ENCODE measurements at regions not wholly inside any gene's neighbourhood (a gene's known extent, or its start where the extent isn't known, plus 50 kb on each side); places are given as distances from the start of the nearest gene placed in this dataset.

DNA sequence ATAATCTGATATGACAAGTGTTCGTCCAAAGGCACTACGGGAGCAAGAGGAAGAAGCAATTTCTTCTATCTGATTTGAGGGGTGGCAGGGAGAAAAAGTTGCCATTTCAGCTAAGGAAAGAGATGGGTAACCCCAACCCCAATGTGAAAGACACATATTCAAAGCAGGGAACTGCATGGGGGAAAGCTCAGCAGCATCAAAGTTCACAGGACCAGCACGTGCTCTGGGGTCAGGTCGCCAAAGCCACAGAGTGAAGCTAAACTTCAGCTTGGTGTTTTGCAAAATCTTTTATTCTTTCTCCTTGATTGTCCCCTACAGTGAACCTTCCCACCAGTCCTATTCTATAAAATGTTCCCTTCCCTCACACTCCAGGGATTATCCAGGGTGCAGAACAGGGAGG is 112.8 kb upstream of the PPP2R2D start:
- DNase-seq (ENCODE audit: low read depth) = no peak
- H3K4me3 ChIP-seq (ENCODE audit: low read depth, low read length) = no peak overlapping the region
- TF ChIP-seq, protein P1, sequence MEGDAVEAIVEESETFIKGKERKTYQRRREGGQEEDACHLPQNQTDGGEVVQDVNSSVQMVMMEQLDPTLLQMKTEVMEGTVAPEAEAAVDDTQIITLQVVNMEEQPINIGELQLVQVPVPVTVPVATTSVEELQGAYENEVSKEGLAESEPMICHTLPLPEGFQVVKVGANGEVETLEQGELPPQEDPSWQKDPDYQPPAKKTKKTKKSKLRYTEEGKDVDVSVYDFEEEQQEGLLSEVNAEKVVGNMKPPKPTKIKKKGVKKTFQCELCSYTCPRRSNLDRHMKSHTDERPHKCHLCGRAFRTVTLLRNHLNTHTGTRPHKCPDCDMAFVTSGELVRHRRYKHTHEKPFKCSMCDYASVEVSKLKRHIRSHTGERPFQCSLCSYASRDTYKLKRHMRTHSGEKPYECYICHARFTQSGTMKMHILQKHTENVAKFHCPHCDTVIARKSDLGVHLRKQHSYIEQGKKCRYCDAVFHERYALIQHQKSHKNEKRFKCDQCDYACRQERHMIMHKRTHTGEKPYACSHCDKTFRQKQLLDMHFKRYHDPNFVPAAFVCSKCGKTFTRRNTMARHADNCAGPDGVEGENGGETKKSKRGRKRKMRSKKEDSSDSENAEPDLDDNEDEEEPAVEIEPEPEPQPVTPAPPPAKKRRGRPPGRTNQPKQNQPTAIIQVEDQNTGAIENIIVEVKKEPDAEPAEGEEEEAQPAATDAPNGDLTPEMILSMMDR (IDR thresholded peaks at IDR 0.05; ENCODE audit: insufficient read depth, low read depth, low read length) = no peak

DNA sequence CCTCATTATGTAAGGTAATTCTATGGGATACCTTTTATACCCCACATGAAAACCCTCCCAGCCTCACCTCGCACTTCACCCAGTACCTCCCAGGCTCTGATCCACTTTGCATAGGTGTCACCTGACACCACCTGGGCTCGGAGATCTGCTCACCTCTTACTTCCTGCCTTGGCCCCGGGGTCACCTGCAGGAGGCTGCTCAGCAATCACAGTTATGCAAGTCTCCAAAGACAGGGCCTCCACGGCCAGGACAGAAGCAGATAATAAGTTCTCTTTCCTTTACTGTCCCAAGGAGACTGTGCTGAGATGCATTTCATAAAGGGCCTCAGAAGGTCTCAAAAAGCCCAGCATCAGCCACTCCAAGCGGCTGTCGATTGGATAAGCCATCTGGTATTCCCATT is 112.4 kb upstream of the PPP2R2D start:
- no peak overlapping the region for H3K4me3 ChIP-seq (ENCODE audit: low read depth, low read length)
- TF ChIP-seq, protein P1 (IDR thresholded peaks at IDR 0.05; ENCODE audit: insufficient read depth, low read depth, low read length) = no peak
- no peak for DNase-seq (ENCODE audit: low read depth)

DNA sequence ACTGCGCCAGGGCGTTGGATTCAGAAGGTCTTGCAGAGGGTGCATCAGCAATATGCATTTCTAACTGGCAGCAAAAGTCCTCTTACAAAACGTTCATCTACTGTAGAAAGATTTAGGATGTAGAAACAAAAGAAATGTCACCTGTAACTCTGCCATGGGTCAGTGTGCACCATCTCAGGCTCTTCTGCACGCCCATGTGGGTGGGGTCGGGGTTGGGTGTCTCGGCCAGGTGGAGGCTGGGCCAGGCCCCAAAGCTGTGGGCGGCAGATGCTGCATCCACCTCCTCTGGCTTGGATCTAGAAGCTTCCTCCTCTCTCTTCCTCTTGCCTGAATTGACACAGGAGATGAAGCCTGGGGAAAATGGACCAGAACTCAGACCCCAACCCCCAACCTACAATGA is 111.3 kb upstream of the PPP2R2D start:
- no peak overlapping the region for H3K4me3 ChIP-seq (ENCODE audit: low read depth, low read length)
- DNase-seq (ENCODE audit: low read depth) = no peak
- TF ChIP-seq, protein P1 (IDR thresholded peaks at IDR 0.05; ENCODE audit: insufficient read depth, low read depth, low read length) = no peak

DNA sequence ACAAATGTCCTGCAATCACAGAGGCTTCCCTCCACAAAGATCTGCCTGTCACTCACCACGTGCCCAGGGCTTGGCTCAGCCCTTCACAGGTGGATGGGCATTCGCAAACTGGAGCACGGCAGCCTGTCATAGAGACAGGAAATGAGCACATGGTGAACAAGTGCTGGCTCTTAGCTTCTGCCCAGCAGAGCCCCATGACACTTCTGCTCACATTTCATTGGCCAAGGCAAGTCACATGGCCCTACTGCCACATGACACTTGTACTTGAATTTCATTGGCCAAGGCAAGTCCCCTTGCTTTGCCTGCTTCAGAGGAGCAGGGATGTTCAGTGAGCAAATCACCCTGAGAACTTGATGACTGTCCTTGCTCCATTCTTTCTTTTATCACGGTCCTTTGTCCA is 110.8 kb upstream of the PPP2R2D start:
- no peak for DNase-seq (ENCODE audit: low read depth)
- H3K4me3 ChIP-seq (ENCODE audit: low read depth, low read length) = no peak overlapping the region
- TF ChIP-seq, protein P1 (IDR thresholded peaks at IDR 0.05; ENCODE audit: insufficient read depth, low read depth, low read length) = no peak

DNA sequence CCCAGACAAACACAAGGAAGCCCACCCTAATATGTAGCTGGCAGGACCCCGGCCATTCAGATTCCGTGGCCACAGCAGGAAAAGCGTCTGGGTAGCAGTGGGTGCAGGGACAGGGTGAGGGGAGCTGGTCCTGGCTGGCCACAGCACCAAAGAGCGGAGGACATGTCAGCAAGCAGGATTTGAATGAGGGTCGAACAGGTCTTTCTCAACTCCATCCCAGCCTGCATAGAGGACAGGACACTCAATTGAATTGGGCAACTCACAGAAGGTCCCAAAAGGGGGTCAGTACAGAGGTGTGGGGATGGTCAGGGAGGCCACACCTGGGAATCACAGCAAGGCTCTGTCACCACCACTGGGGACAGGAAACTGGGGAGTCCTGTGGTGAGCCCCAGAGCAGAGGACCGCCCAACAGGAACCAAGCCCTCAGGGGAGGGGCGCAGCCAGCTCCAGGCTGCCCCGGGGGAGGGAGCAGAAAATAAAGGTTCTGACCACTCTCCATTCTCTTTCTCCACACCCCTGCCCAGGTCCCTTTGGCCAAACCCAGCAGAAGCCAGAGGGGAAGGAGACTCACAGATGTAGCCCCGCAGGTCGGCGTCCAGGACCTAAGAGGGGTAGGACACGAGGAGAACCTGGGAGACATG is 108.7 kb upstream of the PPP2R2D start:
- TF ChIP-seq, protein P1 (IDR thresholded peaks at IDR 0.05; ENCODE audit: insufficient read depth, low read depth, low read length) = no peak
- DNase-seq (ENCODE audit: low read depth) = no peak
- no peak overlapping the region for H3K4me3 ChIP-seq (ENCODE audit: low read depth, low read length)

DNA sequence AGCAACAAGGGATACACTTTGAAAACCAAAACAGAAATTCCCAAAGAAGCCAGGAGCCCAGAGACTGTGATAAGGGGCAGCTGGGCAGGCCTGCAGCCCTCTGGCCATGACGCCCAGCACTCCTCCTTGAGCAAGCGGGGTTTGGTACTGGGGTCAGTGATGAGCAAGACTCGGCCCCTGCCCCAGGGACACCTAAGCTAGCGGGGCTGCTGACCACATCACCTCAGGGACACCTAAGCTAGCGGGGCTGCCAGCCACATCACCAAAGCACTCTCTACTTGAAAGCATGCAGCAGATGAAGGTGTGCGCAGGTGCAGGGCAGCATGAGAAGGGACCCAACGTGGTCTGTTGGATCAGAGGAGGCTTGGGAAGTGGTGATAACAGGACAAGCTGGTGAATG is 108.0 kb upstream of the PPP2R2D start:
- no peak for DNase-seq (ENCODE audit: low read depth)
- no peak overlapping the region for H3K4me3 ChIP-seq (ENCODE audit: low read depth, low read length)
- TF ChIP-seq, protein P1 (IDR thresholded peaks at IDR 0.05; ENCODE audit: insufficient read depth, low read depth, low read length) = no peak

DNA sequence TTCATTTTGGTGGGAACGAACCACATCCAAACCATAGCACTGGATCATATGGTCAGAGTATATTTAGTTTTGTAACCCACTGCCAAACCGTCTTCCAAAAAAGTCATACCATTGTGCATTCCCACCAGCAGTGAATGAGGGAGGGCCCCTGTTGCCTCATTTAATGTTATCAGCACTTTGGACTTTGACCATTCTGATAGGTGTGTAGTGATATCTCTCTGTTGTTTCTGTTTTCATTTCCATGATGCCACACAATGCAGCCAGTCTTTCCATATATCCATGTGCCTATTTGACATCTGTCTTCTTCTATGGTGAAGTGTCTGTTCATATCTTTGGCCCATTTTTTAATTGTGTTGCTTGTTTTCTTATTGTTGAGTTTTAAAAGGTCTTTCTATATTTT is 105.0 kb upstream of the PPP2R2D start:
- no peak for DNase-seq (ENCODE audit: low read depth)
- TF ChIP-seq, protein P1 (IDR thresholded peaks at IDR 0.05; ENCODE audit: insufficient read depth, low read depth, low read length) = no peak
- no peak overlapping the region for H3K4me3 ChIP-seq (ENCODE audit: low read depth, low read length)

Data from fibroblast of villous mesenchyme (primary cell).